Vagina (tissue), 2 donors: ENCODE measurements at regions not wholly inside any gene's neighbourhood (a gene's known extent, or its start where the extent isn't known, plus 50 kb on each side); places are given as distances from the start of the nearest gene placed in this dataset.

ENCODE experiments used
- DNase-seq, 2 donors: peaks; one replicate each; pipeline ENCODE4 v3.0.0-alpha.2; 2017; ENCODE audit errors: extremely low spot score in 2 of 2
- H3K27ac ChIP-seq: fragments of 200-600 bp; sonication (generic); one replicate; pipeline ENCODE4 v1.5.1; 2019
- H3K27me3 ChIP-seq: fragments of 200-600 bp; sonication (generic); one replicate; pipeline ENCODE4 v1.5.1; 2019
- H3K36me3 ChIP-seq, 2 donors: fragments of 200-600 bp; sonication (generic); one replicate each; pipeline ENCODE4 v1.5.1; 2017 to 2019
- H3K4me1 ChIP-seq: fragments of 200-600 bp; sonication (generic); one replicate; pipeline ENCODE4 v1.5.1; 2019
- H3K4me3 ChIP-seq, 2 donors: fragments of 200-600 bp; sonication (generic); 1 replicate in 1 of 2; 2 replicates in 1 of 2; pipeline ENCODE4 v1.5.1; 2016 to 2019
- H3K9me3 ChIP-seq: fragments of 200-600 bp; sonication (generic); one replicate; pipeline ENCODE4 v1.5.1; 2019
- POLR2A ChIP-seq, 2 donors: fragments of 450-650 bp; IDR thresholded peaks; one replicate each; pipeline ENCODE4 v1.6.1; 2017; ENCODE audit warnings: antibody characterized with exemption in 2 of 2, mild to moderate bottlenecking in 2 of 2, moderate library complexity in 2 of 2
- POLR2AphosphoS5 ChIP-seq, 2 donors: sonication (generic); formaldehyde crosslinking; IDR thresholded peaks; one replicate each; pipeline ENCODE4 v1.9.0; 2017; ENCODE audit warnings: antibody characterized with exemption in 2 of 2, mild to moderate bottlenecking in 2 of 2, low read depth in 1 of 2; ENCODE audit not compliant: insufficient read depth in 1 of 2
- intact Hi-C: fragments of 100-400 bp; cut with DNase I; formaldehyde crosslinking; loops from one replicate; pipeline ENCODE4 v1.15.1; 2023
- TF ChIP-seq, protein P1 (sequence below), 3 experiments: fragments of 450-650 bp in 2 of 3; fragments of 200-600 bp in 1 of 3; sonication (generic) in 1 of 3; IDR thresholded peaks; one replicate each; pipeline ENCODE4 v1.5.1; 2017 to 2019; ENCODE audit warnings: antibody characterized with exemption in 3 of 3, mild to moderate bottlenecking in 2 of 3, moderate library complexity in 2 of 3

GRCh38 chr12:125305231-125305630 is 240.0 kb downstream of the AACS start:
- intact Hi-C loops = no loop called here
- no peak for TF ChIP-seq POLR2A (IDR thresholded peaks at IDR 0.05)
- TF ChIP-seq POLR2AphosphoS5 (IDR thresholded peaks at IDR 0.05; ENCODE audit: insufficient read depth in 1 of 2, low read depth in 1 of 2) = no peak
- TF ChIP-seq, protein P1, sequence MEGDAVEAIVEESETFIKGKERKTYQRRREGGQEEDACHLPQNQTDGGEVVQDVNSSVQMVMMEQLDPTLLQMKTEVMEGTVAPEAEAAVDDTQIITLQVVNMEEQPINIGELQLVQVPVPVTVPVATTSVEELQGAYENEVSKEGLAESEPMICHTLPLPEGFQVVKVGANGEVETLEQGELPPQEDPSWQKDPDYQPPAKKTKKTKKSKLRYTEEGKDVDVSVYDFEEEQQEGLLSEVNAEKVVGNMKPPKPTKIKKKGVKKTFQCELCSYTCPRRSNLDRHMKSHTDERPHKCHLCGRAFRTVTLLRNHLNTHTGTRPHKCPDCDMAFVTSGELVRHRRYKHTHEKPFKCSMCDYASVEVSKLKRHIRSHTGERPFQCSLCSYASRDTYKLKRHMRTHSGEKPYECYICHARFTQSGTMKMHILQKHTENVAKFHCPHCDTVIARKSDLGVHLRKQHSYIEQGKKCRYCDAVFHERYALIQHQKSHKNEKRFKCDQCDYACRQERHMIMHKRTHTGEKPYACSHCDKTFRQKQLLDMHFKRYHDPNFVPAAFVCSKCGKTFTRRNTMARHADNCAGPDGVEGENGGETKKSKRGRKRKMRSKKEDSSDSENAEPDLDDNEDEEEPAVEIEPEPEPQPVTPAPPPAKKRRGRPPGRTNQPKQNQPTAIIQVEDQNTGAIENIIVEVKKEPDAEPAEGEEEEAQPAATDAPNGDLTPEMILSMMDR (IDR thresholded peaks at IDR 0.05) = no peak

DNA sequence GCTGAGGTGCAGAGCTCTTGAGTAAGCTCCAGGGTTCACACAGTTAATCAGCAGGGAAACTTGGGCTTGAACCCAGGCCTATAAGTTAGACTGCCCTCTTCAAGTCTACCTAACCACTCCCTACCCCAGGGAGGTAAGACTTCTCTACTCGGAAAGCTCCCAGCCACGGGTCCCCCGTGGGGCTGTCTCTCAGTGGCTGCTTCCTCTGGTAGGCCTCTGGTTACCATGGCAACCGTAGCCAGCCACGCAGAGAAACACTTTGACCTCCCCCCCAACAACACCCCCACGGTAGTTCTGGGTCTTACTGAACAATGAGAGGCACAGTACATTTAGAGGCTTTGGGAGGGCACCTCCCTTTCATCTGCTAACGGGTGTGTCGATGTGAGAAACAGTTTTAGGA is 245.2 kb downstream of the AACS start:
- intact Hi-C loops = no loop called here
- Histone ChIP-seq H3K27me3 (no peaks in the 10 kb centered on the region), H3K27ac (no peak overlapping the region), H3K36me3 (no peaks in the 10 kb centered on the region), H3K9me3 (no peaks in the 10 kb centered on the region), H3K4me3 (no peak overlapping the region), H3K4me1 (no peaks in the 10 kb centered on the region)
- DNase-seq = no peak
- TF ChIP-seq, protein P1 (IDR thresholded peaks at IDR 0.05) = no peak
- TF ChIP-seq POLR2A (IDR thresholded peaks at IDR 0.05) (no peak), POLR2AphosphoS5 (IDR thresholded peaks at IDR 0.05; ENCODE audit: insufficient read depth in 1 of 2, low read depth in 1 of 2) (no peak)

More at GRCh38 chr12:125305231-125305630, 240.0 kb downstream of the AACS start:
- H3K9me3 ChIP-seq = no peaks in the 10 kb centered on the region
- H3K4me1 ChIP-seq = no peaks in the 10 kb centered on the region
- DNase-seq = no peak
- H3K27me3 ChIP-seq = no peaks in the 10 kb centered on the region
- no peak overlapping the region for H3K4me3 ChIP-seq
- H3K36me3 ChIP-seq = no peaks in the 10 kb centered on the region
- H3K27ac ChIP-seq = no peak overlapping the region

DNA sequence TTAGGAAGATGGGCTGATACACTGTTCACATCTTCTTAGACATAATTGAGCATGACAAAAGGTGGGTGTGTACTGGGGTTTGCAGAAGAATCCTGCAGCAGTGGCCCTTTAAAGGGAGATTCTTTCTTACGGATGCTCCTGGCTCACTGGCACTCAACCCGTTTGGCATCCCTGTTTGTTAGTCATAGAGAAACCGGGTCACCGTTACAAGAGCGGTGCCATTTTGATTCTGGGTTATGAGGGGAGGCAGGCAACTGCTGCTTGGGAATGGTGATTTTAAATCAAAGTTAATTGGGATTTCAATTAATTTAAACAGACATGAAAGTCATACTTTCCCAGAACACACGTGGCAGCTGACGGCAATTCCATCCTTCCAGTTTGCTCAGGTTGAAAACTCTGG is 245.8 kb downstream of the AACS start:
- intact Hi-C loops = no loop called here
- no peak for DNase-seq
- TF ChIP-seq, protein P1 (IDR thresholded peaks at IDR 0.05) = no peak
- no peak for TF ChIP-seq POLR2A (IDR thresholded peaks at IDR 0.05)
- no peak for TF ChIP-seq POLR2AphosphoS5 (IDR thresholded peaks at IDR 0.05; ENCODE audit: insufficient read depth in 1 of 2, low read depth in 1 of 2)
- H3K9me3 ChIP-seq = no peaks in the 10 kb centered on the region
- no peaks in the 10 kb centered on the region for H3K27me3 ChIP-seq
- H3K4me1 ChIP-seq = no peaks in the 10 kb centered on the region
- no peak overlapping the region for H3K27ac ChIP-seq
- H3K36me3 ChIP-seq = no peaks in the 10 kb centered on the region
- H3K4me3 ChIP-seq = no peak overlapping the region

- DNase-seq = no peak
- H3K4me1 ChIP-seq = no peaks in the 10 kb centered on the region
- H3K27ac ChIP-seq = no peak overlapping the region
- TF ChIP-seq POLR2AphosphoS5 (IDR thresholded peaks at IDR 0.05; ENCODE audit: insufficient read depth in 1 of 2, low read depth in 1 of 2) (no peak), POLR2A (IDR thresholded peaks at IDR 0.05) (no peak)
- TF ChIP-seq, protein P1 (IDR thresholded peaks at IDR 0.05) = no peak
- no peaks in the 10 kb centered on the region for H3K27me3 ChIP-seq
- intact Hi-C loops = no loop called here
- H3K36me3 ChIP-seq = no peaks in the 10 kb centered on the region
- no peaks in the 10 kb centered on the region for H3K9me3 ChIP-seq
- H3K4me3 ChIP-seq = no peak overlapping the region
Observed at GRCh38 chr12:125312471-125312870, 247.2 kb downstream of the AACS start.

DNA sequence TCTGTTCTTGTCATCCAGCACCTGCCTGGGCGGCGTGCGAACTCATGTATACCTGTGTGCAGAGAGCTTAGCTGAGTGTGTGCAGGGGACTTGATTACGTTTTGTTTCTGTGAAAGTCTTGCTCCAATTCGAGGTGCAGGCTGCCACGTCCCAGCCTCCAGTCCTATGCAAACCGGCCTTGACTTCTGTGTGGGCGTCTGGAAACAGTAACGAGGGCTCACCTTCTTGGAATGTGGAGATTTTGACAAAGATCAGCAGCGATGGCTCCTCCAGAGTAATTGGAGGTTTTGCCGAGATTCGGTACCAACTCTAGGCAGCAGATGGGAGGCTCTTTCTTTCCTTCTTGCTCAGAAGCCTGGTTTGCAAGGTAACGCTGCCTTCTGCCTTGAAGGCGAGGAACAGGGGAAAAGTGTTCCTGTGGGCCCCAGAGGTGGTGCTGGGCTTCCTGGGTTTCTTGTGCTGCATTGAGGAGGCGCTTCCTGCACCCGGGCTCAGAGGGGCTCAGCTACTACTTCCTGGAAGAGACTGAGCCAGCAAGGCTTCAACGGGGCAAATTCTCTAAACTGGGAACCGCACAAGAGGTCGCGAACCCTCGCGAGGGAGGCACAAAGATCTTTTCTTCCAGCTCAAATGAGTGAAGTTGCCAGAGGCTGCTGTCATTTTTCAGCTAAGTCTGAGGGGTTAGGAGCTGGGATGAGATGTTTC is 249.0 kb downstream of the AACS start:
- Histone ChIP-seq H3K27ac (no peak overlapping the region), H3K27me3 (no peaks in the 10 kb centered on the region)
- intact Hi-C loops = no loop called here

More for the DNA sequence above, 249.0 kb downstream of the AACS start:
- Histone ChIP-seq H3K4me1 (no peaks in the 10 kb centered on the region), H3K4me3 (no peak overlapping the region), H3K9me3 (no peaks in the 10 kb centered on the region), H3K36me3 (no peaks in the 10 kb centered on the region)
- no peak for DNase-seq
- TF ChIP-seq POLR2AphosphoS5 (IDR thresholded peaks at IDR 0.05; ENCODE audit: insufficient read depth in 1 of 2, low read depth in 1 of 2) = no peak
- no peak for TF ChIP-seq POLR2A (IDR thresholded peaks at IDR 0.05)
- TF ChIP-seq, protein P1 (IDR thresholded peaks at IDR 0.05) = no peak
